ENCODE measurements at regions not wholly inside any gene's neighbourhood (a gene's known extent, or its start where the extent isn't known, plus 50 kb on each side); places are given as distances from the start of the nearest gene placed in this dataset.

DNA sequence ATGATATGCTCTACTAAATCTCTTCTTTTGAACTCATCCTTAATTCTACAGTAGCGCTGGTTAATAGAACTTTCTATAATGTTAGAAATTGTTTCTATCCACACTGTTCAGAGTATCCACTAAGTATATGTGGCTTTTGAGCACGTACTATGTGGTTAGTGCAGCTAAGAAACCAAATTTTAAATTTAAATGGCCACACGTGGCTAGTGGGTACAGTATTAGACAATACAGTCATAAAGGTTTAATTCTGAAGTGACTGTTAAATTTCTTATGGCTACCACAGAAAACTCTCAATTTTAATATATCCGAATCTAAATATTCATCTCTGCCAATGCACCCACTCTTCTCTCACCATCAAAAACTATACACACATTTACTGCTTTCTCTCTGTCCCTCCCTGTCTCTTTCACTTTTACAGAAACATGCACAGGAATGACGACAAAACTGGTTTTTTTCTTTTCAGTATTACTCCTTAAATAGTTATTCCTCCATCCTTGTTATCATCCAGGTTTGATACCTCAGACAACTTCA lies 583.9 kb downstream of the KCTD8 start:
- TF ChIP-seq, protein P1, sequence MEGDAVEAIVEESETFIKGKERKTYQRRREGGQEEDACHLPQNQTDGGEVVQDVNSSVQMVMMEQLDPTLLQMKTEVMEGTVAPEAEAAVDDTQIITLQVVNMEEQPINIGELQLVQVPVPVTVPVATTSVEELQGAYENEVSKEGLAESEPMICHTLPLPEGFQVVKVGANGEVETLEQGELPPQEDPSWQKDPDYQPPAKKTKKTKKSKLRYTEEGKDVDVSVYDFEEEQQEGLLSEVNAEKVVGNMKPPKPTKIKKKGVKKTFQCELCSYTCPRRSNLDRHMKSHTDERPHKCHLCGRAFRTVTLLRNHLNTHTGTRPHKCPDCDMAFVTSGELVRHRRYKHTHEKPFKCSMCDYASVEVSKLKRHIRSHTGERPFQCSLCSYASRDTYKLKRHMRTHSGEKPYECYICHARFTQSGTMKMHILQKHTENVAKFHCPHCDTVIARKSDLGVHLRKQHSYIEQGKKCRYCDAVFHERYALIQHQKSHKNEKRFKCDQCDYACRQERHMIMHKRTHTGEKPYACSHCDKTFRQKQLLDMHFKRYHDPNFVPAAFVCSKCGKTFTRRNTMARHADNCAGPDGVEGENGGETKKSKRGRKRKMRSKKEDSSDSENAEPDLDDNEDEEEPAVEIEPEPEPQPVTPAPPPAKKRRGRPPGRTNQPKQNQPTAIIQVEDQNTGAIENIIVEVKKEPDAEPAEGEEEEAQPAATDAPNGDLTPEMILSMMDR (conservative IDR thresholded peaks at IDR 0.05; ENCODE audit: low read depth, low read length), result no peak
- DNase-seq (ENCODE audit: low read depth), result no peak
- H3K4me3 ChIP-seq (ENCODE audit: low read depth, low read length), result no peak overlapping the region

DNA sequence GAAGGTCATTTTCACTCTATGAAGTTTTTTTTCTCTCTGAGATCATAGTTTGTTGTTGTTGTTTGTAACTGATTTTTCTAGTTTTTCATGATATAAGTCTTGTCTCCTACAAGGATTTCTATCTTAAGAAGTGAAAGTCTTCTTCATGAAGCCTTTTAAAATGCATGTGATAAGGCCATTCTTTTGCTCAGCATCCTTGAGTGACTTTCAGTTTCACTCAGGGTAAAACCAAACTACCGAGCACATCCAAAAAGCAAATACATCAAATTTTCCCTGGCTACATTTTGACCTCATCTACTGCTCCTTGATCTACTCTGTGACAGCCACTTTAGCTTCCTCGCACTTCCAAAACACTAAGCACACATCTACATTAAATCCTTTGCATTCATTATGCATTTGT lies 580.7 kb downstream of the KCTD8 start:
- no peak for DNase-seq (ENCODE audit: low read depth)
- no peak overlapping the region for H3K4me3 ChIP-seq (ENCODE audit: low read depth, low read length)
- TF ChIP-seq, protein P1 (conservative IDR thresholded peaks at IDR 0.05; ENCODE audit: low read depth, low read length), result no peak

DNA sequence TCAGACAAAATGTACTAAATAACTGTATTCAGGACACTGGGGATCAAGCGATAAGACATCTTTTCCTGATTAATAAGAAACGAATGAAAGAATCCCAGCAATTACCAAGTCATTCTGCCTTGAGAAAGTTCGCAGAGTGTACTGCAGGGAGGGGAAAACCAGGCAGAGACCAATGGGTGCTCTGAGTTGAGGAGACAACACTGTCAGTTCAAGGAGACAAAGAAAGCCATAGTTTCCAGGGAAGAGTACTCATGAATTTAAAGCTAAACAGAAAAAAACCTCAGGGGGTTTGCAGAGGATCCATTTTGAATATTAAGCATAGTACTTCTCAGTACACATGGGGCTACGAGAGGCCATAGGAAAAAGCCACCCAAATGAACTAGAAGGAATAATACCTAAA lies 573.0 kb downstream of the KCTD8 start:
- TF ChIP-seq, protein P1 (conservative IDR thresholded peaks at IDR 0.05; ENCODE audit: low read depth, low read length), result no peak
- DNase-seq (ENCODE audit: low read depth), result no peak
- no peak overlapping the region for H3K4me3 ChIP-seq (ENCODE audit: low read depth, low read length)

DNA sequence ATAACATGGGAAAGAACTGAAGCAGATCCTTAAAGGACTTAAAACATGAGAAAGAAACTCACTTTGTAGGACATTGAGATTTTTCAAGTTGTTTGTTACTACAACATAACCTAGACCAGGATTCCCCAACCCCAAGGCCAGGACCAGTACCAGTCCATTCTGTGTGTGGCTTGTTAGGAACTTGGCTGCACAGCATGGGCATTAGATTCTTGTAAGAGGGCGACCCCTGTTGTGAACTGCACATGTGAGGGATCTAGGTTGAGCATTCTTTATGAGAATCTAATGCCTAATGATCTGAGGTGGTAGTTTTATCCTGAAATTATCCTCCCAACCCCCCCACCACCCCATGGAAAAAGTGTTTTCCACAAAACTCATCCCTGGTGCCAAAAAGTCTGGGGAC lies 566.1 kb downstream of the KCTD8 start:
- H3K4me3 ChIP-seq (ENCODE audit: low read depth, low read length), result no peak overlapping the region
- TF ChIP-seq, protein P1 (conservative IDR thresholded peaks at IDR 0.05; ENCODE audit: low read depth, low read length), result no peak
- DNase-seq (ENCODE audit: low read depth), result no peak

DNA sequence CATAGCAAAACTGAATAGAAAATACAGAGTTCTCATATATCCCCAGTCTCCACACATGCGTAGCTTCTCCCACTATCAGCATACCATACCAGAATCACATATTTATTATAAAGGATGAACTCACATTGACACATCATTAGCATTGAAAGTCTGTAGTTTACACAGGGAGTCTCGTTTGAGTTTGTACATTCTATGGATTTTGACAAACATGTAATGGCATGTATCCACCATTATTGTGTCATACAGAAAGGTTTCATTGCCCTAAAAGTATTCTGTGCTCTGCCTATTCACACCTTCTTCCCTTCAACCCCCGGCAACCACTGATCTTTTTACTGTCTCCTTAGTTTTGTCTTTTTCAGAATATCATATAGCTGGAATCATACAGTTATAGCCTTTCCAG lies 562.4 kb downstream of the KCTD8 start:
- DNase-seq (ENCODE audit: low read depth), result no peak
- no peak overlapping the region for H3K4me3 ChIP-seq (ENCODE audit: low read depth, low read length)
- TF ChIP-seq, protein P1 (conservative IDR thresholded peaks at IDR 0.05; ENCODE audit: low read depth, low read length), result no peak

DNA sequence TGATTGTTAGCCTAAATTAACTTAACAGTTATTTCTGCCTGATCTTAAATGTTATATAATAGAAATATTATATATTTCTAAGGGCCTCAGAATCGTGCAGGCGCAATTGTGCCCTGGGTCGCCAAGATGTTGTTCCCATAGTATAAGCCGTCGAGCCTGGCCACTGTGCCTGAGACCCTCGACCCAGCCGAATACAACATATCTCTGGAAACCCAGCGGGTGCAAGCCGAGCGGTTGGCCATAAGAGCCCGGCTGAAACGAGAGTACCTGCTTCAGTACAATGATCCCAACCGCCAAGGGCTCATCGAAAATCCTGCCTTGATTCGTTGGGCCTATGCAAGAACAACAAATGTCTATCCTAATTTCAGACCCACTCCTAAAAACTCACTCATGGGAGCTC lies 549.8 kb downstream of the KCTD8 start:
- DNase-seq (ENCODE audit: low read depth), result no peak
- H3K4me3 ChIP-seq (ENCODE audit: low read depth, low read length), result no peak overlapping the region
- TF ChIP-seq, protein P1 (conservative IDR thresholded peaks at IDR 0.05; ENCODE audit: low read depth, low read length), result no peak

DNA sequence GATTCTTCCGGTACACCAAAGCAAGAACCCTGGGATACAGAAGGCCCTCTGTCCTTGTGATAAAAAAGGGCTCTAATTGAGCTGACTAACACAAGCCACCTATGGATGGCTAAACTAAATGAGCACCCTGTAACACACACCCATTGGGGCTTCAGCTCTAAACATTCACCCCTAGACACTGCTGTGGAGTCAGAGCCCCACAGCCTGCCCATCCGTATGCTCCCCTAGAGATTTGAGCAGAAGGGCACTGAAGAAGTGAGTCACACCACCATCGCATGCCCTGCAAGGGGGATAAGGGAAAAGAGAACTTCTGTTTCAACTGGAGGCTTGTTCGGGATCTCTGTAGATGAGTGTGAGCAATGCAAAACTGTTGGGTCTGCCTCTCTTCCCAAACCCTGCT lies 545.2 kb downstream of the KCTD8 start:
- no peak overlapping the region for H3K4me3 ChIP-seq (ENCODE audit: low read depth, low read length)
- no peak for DNase-seq (ENCODE audit: low read depth)
- TF ChIP-seq, protein P1 (conservative IDR thresholded peaks at IDR 0.05; ENCODE audit: low read depth, low read length), result no peak

Data from epithelial cell of proximal tubule (primary cell).